NOMO-1 treated with DMSO at 0.1 percent for 48 hours (cell line): ENCODE measurements at regions not wholly inside any gene's neighbourhood (a gene's known extent, or its start where the extent isn't known, plus 50 kb on each side); places are given as distances from the start of the nearest gene placed in this dataset.
"Not testable (repeated sequence)": the region's sequence is repeated elsewhere in the genome, so short reads cannot be mapped to it uniquely, and the experiment has no call there.

Experiments used
- DNase-seq: peaks from one replicate; lab custom pipeline; 2025; ENCODE audit not compliant: unreplicated experiment; lab: John Stamatoyannopoulos, UW

GRCh38 chr6:141463237-141463977 is 669.3 kb upstream of the GJE1 start:
- no peak for DNase-seq

DNA sequence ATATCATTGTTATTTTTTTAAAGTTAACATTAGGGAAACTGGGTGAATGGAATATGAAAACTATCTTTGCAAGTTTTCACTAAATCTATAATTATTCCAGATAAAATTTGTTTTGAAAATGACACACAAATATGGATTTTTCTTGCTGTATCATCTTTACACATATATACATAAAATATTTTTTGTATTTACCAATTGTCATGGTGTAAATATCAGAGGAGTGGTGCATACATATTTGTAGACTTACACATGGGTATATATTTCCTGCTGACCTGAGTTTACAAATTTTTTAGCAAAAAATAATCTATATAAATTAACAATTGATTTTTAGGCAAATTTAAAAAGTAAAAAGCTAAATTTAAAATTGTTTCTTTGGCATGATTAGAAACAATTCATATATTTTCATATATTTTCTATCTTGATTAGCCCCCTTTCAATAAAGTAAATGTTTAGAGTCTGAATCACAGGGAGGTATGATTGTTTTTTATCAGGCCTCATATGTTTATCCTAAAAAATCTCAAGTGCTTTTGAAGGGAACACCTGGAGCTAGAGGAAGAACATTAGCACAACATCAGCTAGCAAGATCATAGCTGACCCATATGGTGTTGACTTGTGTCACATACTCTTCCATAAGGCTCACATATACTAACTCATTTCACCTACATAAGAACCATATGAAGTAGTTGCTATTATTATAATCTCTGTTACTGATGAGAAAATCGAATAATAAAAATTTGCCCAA is 671.8 kb upstream of the GJE1 start:
- DNase-seq, result no peak

- DNase-seq, result not testable (repeated sequence)
Measured at GRCh38 chr6:141460245-141460644, 672.5 kb upstream of the GJE1 start.

DNA sequence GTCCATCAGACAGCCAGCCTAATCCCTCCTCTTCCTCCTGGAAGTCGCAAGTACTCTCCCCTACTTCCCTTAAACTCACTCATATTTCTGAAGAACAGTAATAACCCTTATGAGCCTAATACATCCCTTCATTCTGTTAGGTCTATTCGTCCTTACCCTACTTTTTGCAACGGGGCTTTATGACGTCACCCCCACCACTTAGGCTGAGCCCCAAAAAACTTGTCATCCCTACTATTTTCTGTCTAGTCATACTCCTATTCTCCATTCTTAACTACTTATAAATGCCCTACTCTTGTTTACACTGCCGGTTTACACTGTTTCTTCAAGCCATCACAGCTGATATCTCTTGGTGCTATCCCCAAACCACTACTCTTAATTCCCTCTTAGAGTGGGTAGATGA is 674.7 kb upstream of the GJE1 start:
- not testable (repeated sequence) for DNase-seq

DNA sequence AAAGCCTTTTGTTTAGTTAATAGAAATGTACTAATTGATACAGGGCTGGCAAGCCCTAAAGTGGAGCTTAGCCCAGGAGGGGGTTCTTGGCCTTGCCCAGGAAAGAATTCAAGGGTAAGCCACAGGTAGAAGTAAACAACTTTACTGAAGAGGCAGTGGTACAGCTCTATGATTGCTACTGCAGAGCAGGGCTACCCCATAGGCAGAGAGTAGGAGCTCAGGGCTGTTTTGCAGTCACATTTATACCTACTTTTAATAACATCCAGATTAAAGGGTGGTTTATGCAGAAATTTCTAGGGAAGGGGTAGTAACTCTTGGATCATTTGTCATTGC is 680.4 kb upstream of the GJE1 start:
- no peak for DNase-seq

- no peak for DNase-seq
Measured at GRCh38 chr6:141451511-141452353, 681.0 kb upstream of the GJE1 start.

- DNase-seq, result no peak
Measured at GRCh38 chr6:141451181-141451510, 681.6 kb upstream of the GJE1 start.

GRCh38 chr6:141445928-141446628 is 686.6 kb upstream of the GJE1 start:
- DNase-seq, result no peak

DNA sequence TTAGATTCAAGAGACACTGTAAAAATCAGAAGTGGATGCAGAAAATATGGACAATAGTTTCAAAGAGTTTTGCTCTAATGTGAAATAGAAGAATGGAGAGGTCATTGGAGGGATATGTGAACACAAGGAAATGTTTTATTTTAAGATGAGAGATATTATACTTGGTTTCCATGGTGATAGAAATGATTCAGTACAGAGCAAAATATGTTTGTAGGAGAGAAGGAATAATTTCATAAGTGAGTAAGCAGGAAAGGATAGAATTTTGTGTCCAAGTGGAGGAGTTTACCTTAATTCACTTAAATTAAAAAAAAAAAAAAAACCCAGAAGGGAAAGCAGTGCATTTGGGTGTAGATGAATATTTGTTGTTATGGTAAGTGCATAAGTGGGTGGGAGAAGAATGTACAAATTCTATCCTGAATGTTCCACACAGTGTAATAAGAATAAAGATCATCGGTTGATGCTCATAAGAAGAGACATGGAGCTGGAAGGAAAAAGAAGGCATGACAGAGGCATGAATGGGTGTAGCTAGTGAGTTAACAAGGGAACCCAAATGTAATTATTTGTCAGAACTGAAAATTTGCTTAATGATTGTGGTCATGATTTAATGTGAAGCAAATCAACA is 688.9 kb upstream of the GJE1 start:
- DNase-seq, result no peak

DNA sequence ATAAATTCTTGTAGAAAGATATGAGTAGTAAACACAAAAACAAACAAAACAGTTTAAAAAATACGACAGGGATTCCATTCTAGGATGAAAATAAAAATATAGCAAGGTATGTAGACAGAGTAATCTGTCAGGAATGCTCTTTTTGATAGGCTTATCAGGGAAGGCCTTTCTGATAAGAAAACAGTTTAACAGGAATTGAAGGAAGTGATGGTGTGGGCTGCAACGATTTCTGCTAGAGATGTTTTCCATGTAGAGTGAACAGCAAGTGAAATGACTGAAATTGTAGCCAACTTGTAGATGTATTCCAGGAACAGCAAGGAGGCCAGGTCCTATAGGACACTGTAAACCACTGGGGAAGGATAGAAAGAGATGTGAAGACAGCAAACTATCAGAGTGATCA is 689.7 kb upstream of the GJE1 start:
- DNase-seq, result no peak

GRCh38 chr6:141439513-141439912 is 693.2 kb upstream of the GJE1 start:
- no peak for DNase-seq

DNA sequence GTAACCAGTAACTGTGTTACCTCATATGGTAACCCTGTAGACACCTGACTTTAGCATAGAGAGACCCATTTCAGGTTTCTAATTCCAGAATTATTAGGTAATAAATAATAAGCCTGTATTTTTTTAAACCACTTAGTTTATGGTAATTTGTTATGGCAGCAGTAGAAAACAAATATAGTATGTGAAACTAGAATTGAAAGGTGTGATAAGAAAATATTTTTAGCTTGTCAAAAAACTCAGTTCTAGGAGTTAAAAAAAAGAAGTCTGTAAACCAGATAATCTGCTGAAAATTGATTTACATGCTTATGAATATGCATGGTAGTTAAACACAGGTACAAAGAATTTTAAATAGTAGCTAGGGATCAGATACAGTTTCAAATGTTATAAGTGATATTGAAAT is 695.0 kb upstream of the GJE1 start:
- no peak for DNase-seq

DNA sequence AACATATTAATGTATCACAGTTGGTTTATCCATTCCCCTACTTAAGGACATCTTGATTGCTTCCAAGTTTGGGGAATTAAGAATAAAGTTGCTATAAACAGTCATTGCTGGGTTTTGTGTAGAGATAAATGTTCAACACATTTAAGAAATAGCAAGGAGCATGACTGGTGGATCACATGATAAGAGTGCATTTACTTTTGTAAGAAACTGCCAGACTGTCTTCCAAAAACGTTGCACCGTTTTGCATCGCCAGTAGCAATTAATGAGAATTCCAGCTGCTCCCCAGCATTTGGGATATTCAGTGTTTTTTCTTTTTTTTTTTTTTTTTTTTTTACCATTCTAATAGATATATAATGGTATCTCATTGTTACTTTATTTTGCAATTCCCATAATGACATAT is 695.7 kb upstream of the GJE1 start:
- no peak for DNase-seq

DNA sequence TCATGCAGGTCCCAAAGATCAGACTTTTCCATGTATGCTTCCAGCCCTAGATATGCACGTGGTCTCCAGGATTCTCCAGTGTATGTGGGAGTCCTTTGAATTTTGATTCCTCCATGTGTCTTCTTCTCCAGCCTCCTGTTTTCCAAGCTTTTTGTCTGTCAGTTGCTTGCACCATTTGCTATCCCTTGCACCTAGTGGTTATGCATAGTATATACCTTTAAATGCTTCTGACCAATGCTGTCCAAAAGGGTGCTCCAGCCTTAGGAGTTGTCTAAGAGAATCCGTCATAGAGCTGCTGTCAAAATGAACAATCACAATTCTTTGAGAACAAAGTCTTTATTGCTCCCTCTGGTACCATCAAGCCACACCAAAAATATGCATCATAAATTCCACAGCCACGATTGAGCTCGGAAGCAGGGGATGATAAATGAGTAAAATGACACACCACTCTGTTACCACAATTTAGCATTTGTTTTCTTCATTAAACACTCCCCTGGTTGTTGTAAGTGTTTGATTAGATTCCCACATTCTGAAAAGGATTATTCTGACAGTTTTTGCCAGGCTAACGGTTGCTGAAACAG is 706.2 kb upstream of the GJE1 start:
- no peak for DNase-seq

DNA sequence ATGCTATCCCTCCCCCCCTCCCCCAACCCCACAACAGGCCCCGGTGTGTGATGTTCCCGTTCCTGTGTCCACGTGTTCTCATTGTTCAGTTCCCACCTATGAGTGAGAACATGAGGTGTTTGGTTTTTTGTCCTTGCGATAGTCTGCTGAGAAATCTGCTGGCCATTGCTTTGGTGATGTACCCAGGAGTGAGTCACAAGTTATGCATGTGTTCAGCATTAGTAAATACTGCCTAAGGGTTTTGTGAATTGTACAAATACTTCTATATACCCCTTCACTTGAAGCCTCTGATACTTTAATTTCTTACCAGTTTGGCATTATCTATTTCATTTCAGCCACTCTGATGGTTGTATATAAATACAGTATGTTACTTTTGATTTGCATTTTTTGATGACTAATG is 711.3 kb upstream of the GJE1 start:
- DNase-seq, result no peak

- DNase-seq, result no peak
Measured at GRCh38 chr6:141418076-141418475, 714.6 kb upstream of the GJE1 start.

DNA sequence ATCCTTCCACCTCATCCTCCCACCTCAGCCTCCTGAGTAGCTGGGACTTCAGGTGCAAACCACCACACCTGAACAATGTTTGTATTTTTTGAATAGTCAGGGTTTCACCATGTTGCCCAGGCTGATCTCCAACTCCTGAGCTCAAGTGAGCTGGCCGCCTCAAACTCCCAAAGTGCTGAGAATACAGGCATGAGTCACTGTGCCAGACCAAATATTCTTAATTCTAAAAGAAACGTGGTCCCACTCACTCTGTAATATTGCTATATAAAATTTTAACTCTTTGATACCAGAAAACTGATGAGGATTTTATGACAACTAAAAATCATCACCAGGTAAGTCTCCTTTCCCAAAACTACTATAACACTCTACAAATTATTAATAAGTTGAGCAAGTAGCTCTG is 716.8 kb upstream of the GJE1 start:
- DNase-seq, result no peak

DNA sequence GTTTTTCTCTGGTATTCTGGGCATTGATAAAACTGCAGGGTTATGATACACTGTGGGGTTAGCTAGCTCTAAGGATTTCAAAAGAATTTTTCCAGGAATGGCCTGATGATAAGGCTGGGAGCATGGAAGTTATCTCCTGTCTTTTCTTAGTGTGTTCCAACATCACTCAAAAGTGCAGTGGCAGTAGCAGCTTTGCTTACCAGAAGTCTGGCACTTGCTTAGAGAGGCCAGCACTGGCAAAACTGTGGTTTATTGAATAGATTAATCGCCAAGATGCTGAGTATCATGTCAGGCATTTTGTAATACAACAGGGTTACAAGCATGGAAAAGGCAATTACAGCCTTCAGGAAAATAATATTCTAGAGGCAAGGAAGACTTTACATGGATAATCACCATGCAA is 719.5 kb upstream of the GJE1 start:
- no peak for DNase-seq

DNA sequence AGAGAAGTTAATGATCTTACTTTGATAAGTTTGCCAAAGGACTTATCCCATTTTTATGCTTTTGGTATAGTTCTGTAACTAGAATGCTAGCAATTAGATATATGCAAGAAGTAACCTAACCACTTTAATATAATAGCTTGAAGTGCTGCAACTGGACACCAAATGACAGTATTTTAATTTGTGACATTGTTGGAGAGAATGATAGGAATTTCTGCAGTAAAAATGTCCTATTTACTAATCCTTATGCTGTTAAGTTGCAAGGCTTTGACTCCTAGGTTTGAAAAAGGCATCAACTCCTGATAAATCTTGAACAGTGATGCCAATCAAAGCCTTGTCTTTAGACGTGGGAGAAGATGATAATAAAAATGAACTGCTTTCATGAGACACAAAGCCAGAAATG is 726.0 kb upstream of the GJE1 start:
- DNase-seq, result no peak

DNA sequence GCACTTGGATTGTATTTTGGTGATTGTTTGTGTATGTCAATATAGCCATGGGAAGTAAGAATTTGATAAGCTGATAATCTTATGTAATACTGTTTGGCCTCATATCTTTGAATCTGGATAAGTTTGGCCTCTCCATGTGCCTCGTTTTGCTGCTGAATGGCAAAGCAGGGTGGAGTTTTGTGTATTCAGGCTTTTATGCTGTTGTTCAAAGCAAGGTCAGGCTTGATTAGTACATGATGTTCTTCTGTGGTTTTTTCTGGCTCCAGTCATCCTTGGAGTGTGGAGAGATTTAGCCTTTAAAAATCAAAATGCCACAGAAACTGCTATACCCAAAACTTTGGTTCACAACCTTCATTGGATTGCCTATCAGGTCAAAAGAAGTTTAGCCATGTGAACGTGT is 728.9 kb upstream of the GJE1 start:
- no peak for DNase-seq

GRCh38 chr6:141403103-141403502 is 729.6 kb upstream of the GJE1 start:
- DNase-seq, result no peak
